Pancreas (tissue), 10 donors: ENCODE measurements at regions not wholly inside any gene's neighbourhood (a gene's known extent, or its start where the extent isn't known, plus 50 kb on each side); places are given as distances from the start of the nearest gene placed in this dataset.

Source experiments
- ATAC-seq, 4 donors: fragments of 200-7000 bp; cut with Tn5 transposase; one replicate each; pipeline versions ENCODE4 v1.8.0 to v1.9.1; 2020; ENCODE audit warnings: mild to moderate bottlenecking in 4 of 4, moderate library complexity in 4 of 4
- DNase-seq, 6 donors: peaks; one replicate each; pipeline ENCODE4 v3.0.0-alpha.2; 2020
- FAIRE-seq: peaks from 2 replicates; lab custom pipeline; 2012; peaks lifted over from hg19 to GRCh38; lab: Jason Lieb, UNC
- H3K27ac ChIP-seq, 4 donors: fragments of 200-600 bp; sonication (generic); 1 replicate in 3 of 4; 2 replicates in 1 of 4; pipeline versions ENCODE4 v1.5.0 to v1.8.0; 2020
- H3K27me3 ChIP-seq, 4 donors: fragments of 200-600 bp; one replicate each; pipeline ENCODE4 v1.8.0; 2021
- H3K36me3 ChIP-seq, 3 donors: fragments of 200-600 bp; sonication (generic) in 1 of 3; one replicate each; pipeline versions ENCODE4 v1.5.0 to v1.8.0; 2020 to 2021
- H3K4me1 ChIP-seq, 3 donors: fragments of 200-600 bp; one replicate each; pipeline ENCODE4 v1.8.0; 2021
- H3K4me3 ChIP-seq, 4 donors: fragments of 200-600 bp; sonication (generic) in 2 of 4; one replicate each; pipeline versions ENCODE4 v1.5.0 to v1.8.0; 2020 to 2021
- H3K9me3 ChIP-seq, 4 donors: fragments of 200-600 bp; one replicate each; pipeline ENCODE4 v1.8.0; 2021
- CTCF ChIP-seq, 4 donors: fragments of 200-600 bp; sonication (generic) in 3 of 4; IDR thresholded peaks; one replicate each; pipeline versions ENCODE4 v1.5.0 to v1.8.0; 2021; ENCODE audit warnings: antibody characterized with exemption in 4 of 4
- WGBS, 2 donors: extraction: QIAGEN DNeasy Blood & Tissue Kit; methylation state at CpG; one replicate each; pipeline ENCODE4 v1.1.7; 2013; 5-methylcytosine and 5-hydroxymethylcytosine counted together
- intact Hi-C, 3 donors: fragments of 100-400 bp; cut with DNase I; formaldehyde crosslinking; loops; one replicate each; pipeline versions ENCODE4 v1.11.1 to v1.14.2; 2022
- donor health status: healthy with polysubstance abuse.
- donor health status: DM: no; HTN: no; CAD: no; lungs with moderate emphysema.
- donor health status: DM: no; HTN: no; CAD: no.
- donor health status: control.
- donor health status: control.
- donor health status: Bipolar disorder and iron deficiency.
- donor health status: DM: yes; HTN: yes; CAD: no.
- donor health status: DM: no; HTN: no; CAD: no.
- donor health status: DM: no; HTN: no; CAD: no.
- donor health status: DM: yes; HTN: yes; CAD: no.

- DNase-seq (no peak), FAIRE-seq (no peak), ATAC-seq (no peak)
- no peak for TF ChIP-seq CTCF (IDR thresholded peaks at IDR 0.05)
- Histone ChIP-seq H3K4me3 (no peak overlapping the region), H3K9me3 (no peaks in the 10 kb centered on the region), H3K36me3 (no peaks in the 10 kb centered on the region), H3K27me3 (no peaks in the 10 kb centered on the region), H3K27ac (no peak overlapping the region), H3K4me1 (peaks cover 0 to 4% (median 0%) of the 10 kb centered on the region in 3 donors)
- 93% methylated on average over 14 of the region's 14 CpGs for WGBS, 2 donors
- intact Hi-C loops = no loop called here
These were observed 105.0 kb downstream of the SHANK2 start for GRCh38 chr11:71147331-71147730.

GRCh38 chr11:71146846-71147245 is 105.5 kb downstream of the SHANK2 start:
- Histone ChIP-seq H3K36me3 (no peaks in the 10 kb centered on the region), H3K27me3 (no peaks in the 10 kb centered on the region), H3K4me1 (no peaks in the 10 kb centered on the region), H3K4me3 (no peak overlapping the region), H3K9me3 (no peaks in the 10 kb centered on the region), H3K27ac (no peak overlapping the region)
- intact Hi-C loops = no loop called here
- DNase-seq = no peak
- no peak for TF ChIP-seq CTCF (IDR thresholded peaks at IDR 0.05)
- 94% methylated on average over 20 of the region's 20 CpGs for WGBS, 2 donors
- FAIRE-seq = no peak
- no peak for ATAC-seq

GRCh38 chr11:71145988-71146824 is 106.2 kb downstream of the SHANK2 start:
- WGBS, 2 donors = 86 to 87% methylated on average over 22 to 24 of the region's 24 CpGs
- no peak for ATAC-seq

GRCh38 chr11:71145368-71145767 is 107.0 kb downstream of the SHANK2 start:
- Histone ChIP-seq H3K27ac (no peak overlapping the region), H3K9me3 (no peaks in the 10 kb centered on the region), H3K4me3 (no peak overlapping the region), H3K27me3 (no peaks in the 10 kb centered on the region), H3K4me1 (peaks cover 0 to 1% (median 0%) of the 10 kb centered on the region in 3 donors), H3K36me3 (no peaks in the 10 kb centered on the region)
- intact Hi-C loops = no loop called here
- ATAC-seq (no peak), FAIRE-seq (no peak), DNase-seq (no peak)
- WGBS, 2 donors = 90 to 93% methylated on average over 9 of the region's 9 CpGs
- TF ChIP-seq CTCF (IDR thresholded peaks at IDR 0.05) = no peak

More at GRCh38 chr11:71145988-71146824, 106.2 kb downstream of the SHANK2 start:
- Histone ChIP-seq H3K27ac (no peak overlapping the region), H3K36me3 (no peaks in the 10 kb centered on the region), H3K27me3 (no peaks in the 10 kb centered on the region), H3K4me3 (no peak overlapping the region), H3K9me3 (no peaks in the 10 kb centered on the region), H3K4me1 (no peaks in the 10 kb centered on the region)
- intact Hi-C loops = no loop called here
- FAIRE-seq = no peak
- no peak for TF ChIP-seq CTCF (IDR thresholded peaks at IDR 0.05)
- DNase-seq = no peak

- no peaks in the 10 kb centered on the region for H3K36me3 ChIP-seq
- H3K4me1 ChIP-seq = peaks cover 0 to 6% (median 0%) of the 10 kb centered on the region in 3 donors
- H3K27ac ChIP-seq = no peak overlapping the region
- H3K4me3 ChIP-seq = no peak overlapping the region
- no peak for DNase-seq
- no peaks in the 10 kb centered on the region for H3K27me3 ChIP-seq
- no peaks in the 10 kb centered on the region for H3K9me3 ChIP-seq
- WGBS, 2 donors = 92 to 93% methylated on average over 5 of the region's 5 CpGs
- TF ChIP-seq CTCF (IDR thresholded peaks at IDR 0.05) = no peak
- FAIRE-seq = no peak
- ATAC-seq = no peak
- intact Hi-C loops = no loop called here
These were observed 107.6 kb downstream of the SHANK2 start for GRCh38 chr11:71144736-71145135.
